GM21528 (cell line): ENCODE measurements at regions not wholly inside any gene's neighbourhood (a gene's known extent, or its start where the extent isn't known, plus 50 kb on each side); places are given as distances from the start of the nearest gene placed in this dataset.
"Not testable (repeated sequence)": the region's sequence is repeated elsewhere in the genome, so short reads cannot be mapped to it uniquely, and the experiment has no call there.

ENCODE experiments used
- ATAC-seq: cut with Tn5 transposase; IDR thresholded peaks from one replicate; pipeline ENCODE4 v1.9.1; 2021; ENCODE audit warnings: mild to moderate bottlenecking, moderate library complexity; ENCODE audit not compliant: unreplicated experiment, low FRiP score

DNA sequence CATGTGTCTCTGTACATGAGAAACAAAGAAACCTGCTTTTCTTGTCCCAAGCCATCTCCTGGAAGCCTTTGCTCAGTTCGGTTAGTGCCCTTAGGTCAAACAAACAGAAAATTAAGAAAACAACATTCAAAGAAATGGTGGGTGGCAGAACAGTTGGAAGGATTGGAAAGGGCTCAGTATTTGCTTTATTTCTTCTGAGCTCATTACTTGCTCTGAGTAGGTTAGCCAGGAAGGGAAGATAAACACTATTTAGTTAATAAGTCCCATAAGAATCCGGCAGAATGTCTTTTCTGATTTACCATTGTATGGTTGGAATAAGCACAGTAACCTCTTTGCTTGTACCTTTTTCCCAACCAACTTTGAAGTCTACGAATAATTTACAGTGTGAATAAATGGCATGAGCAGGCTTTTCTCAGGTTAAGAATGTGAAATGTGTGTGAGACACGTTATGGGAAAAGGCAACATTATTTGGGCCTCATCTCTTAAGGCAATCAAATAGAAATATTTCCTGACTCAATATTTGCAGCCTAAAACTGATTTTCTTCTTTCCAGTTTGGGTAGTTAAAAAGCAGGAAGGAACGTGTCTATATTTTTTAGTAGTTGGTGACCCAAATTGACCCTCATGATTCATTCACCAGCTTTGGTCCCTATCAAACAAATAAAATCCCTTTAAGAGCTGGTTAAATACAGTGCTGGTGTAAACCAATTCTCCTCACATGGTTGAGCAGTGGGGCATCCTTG lies 158.5 kb downstream of the DKK1 start:
- no peak for ATAC-seq

DNA sequence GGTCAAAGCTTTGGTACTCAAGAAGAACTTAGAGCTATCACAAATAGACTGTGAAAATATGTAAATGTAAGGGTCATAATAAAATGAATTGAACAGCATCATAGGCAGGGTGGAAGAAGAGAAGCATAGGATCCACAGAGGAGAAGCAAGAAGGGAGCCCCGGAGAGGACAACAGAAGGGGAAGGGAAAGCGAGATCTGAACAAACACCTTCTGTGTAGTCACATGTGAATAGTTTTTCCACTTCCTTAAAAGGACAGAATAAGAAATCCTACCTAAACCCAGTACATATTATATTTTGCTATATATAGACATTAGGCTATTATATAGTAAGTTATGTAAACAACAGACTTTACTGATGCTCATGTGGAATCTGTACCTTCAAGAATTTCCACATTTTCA lies 160.2 kb downstream of the DKK1 start:
- ATAC-seq = no peak

DNA sequence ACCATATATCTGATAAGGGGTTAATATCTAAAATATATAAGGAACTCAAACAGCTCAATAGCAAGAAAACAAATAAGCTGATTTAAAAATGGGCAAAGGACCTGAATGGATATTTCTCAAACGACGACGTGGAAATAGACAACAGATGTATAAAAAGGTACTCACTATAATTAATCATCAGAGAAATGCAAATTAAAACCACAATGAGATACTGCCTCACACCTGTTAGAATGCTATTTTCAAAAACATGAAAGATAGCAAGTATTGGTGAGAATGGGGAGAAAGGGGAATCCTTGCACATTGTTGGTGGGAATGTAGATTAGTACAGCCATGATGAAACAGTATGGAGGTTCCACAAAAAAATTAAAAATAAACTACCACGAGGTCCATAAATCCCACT lies 163.2 kb downstream of the DKK1 start:
- ATAC-seq = no peak

DNA sequence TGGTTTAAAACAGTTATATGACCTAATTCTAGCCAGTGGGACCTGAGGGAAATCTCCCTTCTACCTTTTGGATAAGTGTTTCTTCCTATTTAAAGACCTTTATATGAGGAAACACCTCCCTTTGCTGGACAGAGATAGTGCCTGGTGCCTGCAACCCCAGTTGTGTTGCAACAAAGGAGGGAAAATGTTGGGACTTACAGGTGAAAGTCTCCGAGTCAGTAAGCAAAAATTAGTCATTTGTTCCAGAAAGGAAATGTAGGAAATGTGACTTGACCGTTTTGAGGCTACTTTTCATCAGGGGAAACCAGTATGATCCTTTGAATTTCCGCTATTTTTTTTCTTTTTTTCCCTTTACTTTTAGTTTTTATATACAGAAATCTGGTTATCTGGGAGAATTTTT lies 165.5 kb downstream of the DKK1 start:
- no peak for ATAC-seq

DNA sequence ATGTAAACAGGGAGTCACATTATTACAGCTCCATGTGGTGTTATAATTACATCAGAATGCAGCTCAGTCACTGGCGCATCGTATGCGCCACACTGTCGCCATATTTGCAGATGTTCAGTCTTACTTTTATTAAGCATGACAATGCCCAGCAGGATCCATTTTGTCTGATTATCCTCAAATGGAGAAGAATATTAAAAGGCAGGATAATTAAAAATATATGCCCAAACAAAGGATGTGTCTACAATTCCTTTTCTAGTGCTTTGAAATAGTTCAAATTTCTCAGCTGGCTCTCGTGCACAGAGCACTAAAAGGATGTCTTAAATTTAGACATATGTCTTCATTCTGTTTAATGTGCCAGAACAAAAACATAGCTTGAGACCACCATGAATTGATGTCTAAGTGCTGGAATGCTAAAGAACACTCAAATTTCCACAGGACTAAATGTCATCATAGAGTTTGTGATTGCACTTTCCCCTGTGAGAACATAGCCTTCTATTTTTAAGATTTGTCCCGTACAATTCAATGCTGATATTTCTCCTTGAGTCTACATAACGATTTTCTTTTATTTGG lies 168.0 kb downstream of the DKK1 start:
- ATAC-seq = no peak

DNA sequence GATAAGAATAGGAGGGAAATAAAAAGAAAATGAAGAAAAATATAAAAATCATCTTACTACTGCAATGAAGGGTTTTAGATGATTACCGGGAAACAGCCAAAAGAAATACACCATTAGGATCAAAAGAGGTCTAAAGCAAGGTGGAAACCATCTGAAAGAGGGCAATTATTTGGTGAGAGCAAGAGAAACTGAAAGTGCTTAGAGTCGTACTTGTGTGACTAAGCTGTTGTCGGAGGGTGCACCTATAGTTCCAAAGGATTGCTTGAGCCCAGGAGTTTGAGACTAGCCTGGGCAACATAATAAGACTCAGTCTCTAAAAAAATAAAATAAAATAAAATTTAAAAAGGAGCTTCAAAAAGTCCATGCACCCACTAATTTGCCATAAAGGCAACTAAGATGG lies 169.5 kb downstream of the DKK1 start:
- ATAC-seq = no peak

DNA sequence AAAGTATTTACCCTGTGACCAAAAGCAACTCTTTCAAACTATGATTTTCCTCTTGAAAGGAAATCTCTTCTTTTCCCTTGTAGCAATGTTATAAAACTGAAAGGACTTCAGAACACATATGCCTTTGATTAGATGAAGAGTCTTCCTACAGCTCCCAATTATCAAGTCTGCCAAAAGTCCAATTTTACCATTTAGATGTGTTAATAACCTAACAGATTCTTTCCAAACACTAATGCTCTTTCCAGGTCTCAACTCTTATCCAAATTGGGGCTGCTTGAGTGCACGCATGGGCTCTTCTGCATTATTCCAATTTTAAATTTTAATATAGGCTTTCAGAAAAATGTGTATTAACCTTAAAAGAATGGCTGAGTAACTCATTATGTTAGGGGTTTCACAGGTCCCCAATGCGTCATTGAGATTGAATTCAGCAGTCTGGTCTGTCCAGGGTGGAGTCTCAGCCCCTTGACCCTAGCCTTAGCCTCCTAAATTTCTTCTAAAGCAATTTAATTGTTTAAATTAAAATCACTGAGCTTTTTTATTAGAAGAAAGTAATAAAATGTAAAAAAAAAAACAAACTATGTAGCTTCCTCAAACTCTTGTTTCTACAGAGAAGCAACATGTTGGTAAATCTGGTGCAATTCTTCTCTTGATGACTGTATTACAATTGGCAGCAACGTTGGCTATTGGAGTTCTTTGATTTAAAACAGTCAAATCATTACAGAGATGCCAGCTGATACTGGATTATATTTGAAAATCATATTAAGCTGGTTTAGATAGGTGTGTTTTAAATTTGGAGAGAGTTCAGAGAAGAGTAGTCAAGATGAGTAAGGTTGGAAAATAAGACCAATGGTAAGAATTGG lies 170.4 kb downstream of the DKK1 start:
- no peak for ATAC-seq

DNA sequence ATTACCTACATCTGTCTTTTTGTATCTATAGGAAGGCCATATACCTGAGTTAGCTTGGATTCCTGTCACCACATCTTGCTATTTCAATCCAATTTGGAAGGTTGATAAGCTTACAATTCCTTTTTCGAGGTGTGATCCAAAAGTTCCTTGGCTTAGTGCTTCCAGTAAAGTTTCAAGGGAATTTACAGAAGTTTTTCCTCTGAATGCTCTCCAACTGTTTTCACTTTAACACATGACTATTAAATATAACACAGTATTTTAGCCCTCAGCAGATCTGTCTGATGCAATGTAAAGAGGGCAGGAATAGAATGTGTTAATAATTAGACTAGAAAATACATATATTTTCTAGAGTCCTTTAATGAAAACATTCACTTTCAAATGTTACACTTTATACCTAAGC lies 171.4 kb downstream of the DKK1 start:
- ATAC-seq = no peak

DNA sequence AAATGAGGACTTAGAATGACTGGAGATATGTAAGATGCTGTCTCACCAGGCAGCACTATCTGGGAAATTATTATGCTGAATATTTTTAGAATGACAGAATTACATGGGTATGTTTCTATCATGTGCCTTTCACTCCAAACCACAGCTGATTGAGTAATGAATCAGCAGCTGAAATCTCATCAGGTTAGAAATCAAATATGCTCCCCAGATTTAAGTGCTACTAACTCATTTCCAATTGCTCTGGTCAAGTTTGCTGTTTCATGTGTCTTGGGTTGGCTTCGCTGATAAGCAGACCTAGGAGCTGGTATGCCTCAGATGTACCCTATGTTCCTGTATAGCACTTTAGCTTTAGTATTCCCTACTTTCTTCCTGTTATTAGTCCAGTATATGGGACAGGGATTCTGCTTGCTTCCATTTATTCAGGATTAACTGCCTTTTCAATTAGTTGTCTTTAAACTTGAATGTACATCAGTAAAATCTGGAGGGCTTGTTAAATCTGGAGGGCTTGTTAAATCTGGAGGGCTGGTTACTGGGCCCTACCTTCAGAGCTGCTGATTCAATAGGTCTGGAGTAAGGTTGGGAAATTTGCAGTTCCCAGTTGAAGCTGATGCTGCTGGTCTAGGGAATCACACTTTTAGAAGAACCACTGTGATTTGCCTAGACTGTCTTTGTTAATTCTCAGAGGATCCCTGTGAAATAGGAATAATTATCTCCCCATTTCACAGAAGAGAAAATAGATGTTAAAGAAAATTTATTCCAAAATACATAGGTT lies 172.9 kb downstream of the DKK1 start:
- no peak for ATAC-seq

DNA sequence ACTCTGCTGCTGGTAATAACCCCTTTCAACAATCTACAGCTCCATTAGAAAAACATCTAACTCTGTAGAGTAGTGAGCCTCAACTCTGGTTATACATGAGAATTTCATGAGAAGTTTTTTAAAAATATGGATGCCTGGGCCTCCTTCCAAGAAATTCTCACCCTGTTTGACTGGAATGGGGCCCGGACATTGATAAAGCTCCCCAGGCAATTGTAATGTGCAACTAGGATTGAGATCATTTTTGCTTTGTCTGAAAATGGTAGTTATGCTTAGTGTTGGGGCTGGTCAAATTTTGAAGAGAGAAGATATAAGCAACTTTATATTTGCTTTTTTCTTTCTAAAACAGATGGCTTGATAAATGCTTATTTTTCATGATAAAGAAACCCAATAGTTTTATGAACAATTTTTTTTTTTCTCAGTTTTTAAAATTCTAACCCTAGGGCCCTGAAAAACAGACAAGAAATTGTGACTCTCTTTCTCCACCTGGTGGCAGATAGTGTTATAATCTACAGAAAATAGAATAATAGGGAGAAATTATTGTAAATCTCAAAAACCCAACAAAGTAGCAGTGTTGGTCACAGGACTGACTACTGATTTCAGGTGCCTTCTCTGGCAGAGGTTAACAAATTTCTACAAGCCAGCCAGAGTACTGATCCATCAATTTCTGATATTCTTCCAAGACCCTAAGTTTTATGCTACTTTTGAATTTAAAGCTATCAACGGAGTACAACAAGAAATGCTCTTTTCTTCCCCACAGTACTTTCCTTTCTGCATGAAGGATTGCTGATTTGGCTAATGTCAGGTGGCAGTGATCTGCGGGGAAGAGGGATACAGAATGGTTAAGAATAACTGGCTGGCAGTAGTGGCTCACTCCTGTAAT lies 174.8 kb downstream of the DKK1 start:
- no peak for ATAC-seq

DNA sequence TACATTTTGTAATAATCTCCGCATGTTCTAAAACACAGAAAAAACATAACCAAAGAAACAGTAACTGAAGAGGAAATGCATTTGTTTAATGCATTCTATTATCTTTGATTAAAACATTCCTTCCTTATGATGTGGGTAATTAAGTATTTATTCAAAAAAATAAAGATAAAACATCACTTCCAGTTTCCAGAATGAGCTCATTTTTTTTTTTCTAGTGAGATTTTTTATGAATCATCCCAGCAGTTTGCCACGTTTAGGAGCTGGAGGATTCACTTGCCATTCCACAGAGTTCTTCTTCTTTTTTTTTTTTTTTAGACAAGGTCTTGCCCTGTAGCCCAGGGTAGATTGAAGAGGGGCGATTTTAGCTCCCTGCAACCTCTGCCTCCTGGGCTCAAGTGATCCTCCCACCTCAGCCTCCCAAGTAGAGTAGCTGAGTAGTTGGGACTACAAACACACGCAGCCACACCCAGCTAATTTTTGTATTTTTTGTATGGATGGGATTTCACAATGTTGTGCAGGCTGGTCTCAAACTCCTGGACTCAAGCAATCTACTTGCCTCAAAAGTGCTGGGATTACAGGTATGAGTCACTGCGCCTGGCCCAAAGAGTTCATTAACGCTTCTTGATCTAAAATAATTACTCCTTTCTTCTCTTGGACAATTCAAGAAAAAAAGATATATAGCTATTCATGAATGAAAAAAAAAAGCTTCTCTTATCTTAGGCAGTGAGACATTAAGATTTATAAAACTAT lies 177.3 kb downstream of the DKK1 start:
- ATAC-seq = no peak

DNA sequence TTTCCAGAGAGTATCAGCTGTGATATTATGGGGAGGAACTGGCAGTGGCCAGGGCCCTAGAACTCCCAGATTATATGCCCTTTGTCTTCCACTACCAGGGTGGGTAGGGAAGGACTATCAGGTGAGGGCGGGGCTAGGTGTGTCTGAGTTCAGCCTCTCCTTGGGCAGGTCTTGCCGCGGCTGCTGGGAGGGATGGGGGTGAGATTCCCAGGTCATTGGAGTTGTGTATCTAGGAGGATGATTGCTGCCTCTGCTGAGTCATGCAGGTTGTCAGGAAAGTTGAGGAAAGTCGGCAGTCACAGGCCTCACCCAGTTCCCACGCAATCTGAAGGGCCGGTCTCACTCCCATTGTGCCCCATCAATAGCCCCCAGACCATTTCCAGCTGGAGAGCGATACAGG lies 185.2 kb downstream of the DKK1 start:
- ATAC-seq = no peak

DNA sequence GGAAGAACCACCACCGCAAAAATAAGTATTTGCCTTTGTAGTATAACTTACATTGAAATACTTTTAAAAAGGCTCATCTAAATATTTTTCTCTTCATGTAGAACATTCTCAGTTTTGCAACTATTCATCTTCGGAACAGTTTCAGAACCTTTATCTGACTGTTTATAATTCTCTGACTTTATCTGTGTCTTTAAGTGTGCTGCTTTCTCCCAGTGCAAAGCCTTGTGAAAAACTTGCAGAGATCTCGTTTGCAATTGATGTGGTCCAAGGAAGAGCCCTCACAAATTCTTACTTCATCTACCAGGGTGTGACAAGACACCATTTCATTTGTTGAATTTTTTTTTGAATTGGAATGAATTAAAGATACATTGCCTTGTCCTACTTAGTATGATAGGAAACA lies 186.4 kb downstream of the DKK1 start:
- no peak for ATAC-seq

DNA sequence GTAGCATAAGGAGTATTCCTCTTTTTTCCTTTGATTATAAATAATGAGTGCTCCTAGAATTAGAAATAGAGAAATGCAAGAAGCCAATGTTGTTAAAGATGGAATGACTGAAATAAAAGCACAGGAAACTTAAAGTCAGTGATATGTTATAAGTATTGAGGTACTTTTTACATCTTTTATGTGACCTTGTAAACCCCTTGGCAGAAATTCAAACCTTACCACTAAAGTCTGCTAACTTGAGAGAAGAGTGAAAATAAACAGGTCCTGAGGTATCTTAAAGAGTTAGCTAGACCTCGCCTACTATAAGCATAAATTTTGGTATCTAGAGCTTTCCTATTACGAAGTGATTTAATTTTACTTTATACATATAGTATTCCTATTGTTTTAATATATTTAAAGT lies 188.2 kb downstream of the DKK1 start:
- ATAC-seq = no peak

DNA sequence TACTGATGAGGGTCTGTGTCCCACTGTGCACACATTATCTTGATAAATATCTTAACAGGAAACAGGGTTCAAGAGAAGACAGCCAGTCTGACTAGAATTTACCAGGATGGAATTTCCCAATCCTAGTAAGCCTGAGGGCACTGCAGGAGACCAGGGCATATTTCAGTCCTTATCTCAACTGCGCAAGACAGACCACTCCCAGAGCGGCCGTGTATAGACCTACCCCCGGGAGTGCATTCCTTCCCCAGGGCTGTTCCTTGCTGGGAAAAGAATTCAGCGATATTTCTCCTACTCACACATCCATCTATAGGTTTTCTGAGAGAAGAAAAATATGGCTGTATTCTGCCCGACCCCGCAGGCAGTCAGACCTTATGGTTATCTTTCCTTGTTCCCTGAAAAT lies 191.3 kb downstream of the DKK1 start:
- not testable (repeated sequence) for ATAC-seq

DNA sequence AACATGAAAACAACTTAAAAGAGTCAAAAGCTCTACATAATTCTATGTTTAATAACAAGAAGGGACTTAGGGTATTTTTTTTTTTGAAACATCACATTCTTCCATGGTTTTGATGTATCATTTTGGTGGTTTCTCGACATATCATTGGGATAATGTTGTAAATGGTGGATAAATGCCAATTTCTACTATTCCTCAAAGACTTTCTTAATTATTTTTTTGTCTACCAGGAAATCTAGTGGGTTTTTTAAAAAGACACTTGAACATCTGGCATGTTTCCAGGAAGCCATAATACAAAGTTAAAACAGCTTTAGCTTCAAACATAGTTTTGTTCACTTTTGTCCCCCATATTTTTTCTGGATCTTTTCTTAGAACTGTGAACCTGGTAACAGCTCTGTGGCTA lies 200.4 kb downstream of the DKK1 start:
- ATAC-seq = no peak

DNA sequence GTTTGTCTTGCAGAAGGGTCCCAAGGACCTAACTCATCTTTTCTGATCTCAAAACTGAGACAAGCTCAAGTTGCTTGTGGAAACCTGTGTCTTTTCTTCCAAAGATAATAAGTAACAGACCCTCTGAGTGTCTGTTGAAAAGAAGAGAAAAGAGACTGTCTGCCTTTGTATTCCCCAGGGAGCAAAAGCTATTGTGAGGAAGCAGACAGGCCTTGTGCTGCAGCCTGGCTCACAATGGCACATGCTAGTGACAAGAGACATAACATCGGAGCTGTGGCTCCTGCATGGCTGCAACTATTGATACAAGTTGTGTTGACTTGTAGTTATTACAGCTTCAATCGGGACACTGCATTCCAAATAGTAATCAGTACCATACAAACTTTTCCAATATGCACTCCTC lies 202.9 kb downstream of the DKK1 start:
- no peak for ATAC-seq

DNA sequence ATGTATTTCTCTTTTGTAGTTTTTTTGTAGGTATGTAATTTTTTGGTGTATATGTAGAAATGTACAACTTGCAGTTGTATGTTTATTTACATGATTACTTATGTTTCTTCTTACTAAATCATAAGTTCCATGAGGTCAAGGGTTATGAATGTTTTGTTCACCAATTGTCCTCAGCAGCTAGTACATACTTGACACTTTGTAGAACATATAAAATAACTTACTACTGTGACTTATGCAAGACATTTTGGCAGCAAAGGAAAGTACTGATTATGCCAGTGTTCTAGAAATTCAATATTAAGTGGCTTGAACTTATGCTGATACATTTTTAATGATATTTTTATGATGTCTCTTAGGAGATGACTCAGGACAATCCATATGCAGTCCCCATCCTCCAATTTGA lies 209.6 kb downstream of the DKK1 start:
- ATAC-seq = no peak

DNA sequence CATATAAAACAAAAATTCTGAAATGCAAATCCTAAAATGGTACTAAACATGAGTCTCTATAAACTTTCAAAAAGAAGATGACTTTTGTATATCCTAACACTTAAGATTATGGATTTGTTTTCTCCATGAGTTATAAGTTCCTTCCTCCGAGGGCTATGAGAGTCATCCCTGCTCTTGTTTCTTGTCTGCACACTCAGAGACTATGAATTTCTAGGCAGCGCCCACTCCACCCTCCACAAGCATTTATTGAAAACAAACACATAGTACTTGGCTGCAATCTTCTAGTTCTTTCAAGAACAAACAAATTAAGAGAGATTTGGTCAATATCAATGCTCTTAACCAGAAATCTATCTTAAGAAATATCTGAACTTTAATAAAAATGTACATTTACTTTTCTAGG lies 211.7 kb downstream of the DKK1 start:
- ATAC-seq = no peak
